ENCODE measurements at regions not wholly inside any gene's neighbourhood (a gene's known extent, or its start where the extent isn't known, plus 50 kb on each side); places are given as distances from the start of the nearest gene placed in this dataset.

DNA sequence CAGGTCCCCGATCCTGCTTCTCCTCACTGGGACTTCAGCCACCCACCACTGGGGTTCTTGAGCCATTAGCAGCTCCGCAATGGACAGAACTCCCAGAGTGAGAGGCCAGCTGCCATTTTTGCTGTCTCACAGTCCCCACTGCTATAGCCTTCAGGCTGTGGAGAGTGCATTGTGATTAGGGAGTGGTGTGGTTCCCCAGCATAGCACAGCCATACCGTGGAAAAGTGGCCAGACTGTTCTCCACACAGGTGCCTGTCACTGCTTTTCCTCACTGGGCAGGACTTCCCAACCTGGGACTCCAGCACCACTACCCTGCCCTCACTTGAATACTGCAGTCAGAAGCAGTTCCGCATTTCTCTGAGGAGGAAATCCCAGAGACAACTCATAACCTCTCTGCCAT is 270.3 kb upstream of the DCBLD2 start:
- no peak for TF ChIP-seq CTCF (IDR thresholded peaks at IDR 0.05; ENCODE audit: low read depth, low read length)
- no peaks in the 10 kb centered on the region for H3K9me3 ChIP-seq (ENCODE audit: control insufficient read depth, insufficient read depth, low read length)
- H3K4me3 ChIP-seq (ENCODE audit: low read depth, low read length), result no peak overlapping the region
- ChIA-PET CTCF (interaction anchor here (1.0 kb wide), 2 partner anchors 149 to 516 kb away, joined by 3 read pairs; no protein-coding TSS in a partner anchor), POLR2A (no interaction called here)
- H3K27ac ChIP-seq (ENCODE audit: low read depth, low read length), result no peak overlapping the region
- DNase-seq (ENCODE audit: low read depth, low spot score), result no peak
- H3K27me3 ChIP-seq (ENCODE audit: control insufficient read depth, insufficient read depth, low read length), result no peaks in the 10 kb centered on the region

DNA sequence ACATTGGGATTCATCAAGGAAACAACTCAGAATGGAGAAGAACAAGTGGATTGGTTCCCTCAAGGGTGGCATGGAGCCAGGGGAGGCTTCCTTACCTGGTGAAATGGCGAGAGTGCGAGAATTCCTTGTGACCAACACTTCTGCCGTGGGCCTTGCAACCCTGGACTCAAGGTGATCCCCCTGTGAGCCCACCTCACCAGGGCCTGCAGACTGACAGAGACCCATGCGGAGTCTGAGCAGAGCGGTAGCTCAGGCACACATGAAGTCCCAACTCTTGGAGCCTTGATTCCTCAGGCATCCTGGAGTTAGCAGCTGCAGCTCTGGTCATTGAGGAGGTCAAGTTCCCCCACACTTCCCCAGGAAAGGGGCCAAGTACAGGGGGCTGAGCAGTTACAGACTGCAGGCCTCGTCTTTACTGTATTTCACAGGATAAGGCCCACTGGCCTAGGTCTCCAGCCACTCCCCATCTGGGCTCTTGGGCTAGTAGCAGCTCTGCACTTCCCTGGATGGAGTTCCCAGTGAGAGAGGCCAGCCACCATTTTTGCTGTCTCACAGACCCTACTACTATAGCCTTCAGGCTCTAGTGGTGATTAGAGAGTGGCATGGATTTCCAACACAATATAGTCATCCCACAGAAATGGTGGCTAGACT is 269.5 kb upstream of the DCBLD2 start:
- Histone ChIP-seq H3K4me3 (ENCODE audit: low read depth, low read length) (no peak overlapping the region), H3K9me3 (ENCODE audit: control insufficient read depth, insufficient read depth, low read length) (no peaks in the 10 kb centered on the region), H3K27ac (ENCODE audit: low read depth, low read length) (no peak overlapping the region), H3K27me3 (ENCODE audit: control insufficient read depth, insufficient read depth, low read length) (no peaks in the 10 kb centered on the region)
- no peak for DNase-seq (ENCODE audit: low read depth, low spot score)
- TF ChIP-seq CTCF (IDR thresholded peaks at IDR 0.05; ENCODE audit: low read depth, low read length), result no peak
- ChIA-PET POLR2A (no interaction called here), CTCF (interaction anchor here (1.0 to 1.6 kb wide), 2 partner anchors 147 to 148 kb away, joined by 3 to 4 read pairs; no protein-coding TSS in a partner anchor)

DNA sequence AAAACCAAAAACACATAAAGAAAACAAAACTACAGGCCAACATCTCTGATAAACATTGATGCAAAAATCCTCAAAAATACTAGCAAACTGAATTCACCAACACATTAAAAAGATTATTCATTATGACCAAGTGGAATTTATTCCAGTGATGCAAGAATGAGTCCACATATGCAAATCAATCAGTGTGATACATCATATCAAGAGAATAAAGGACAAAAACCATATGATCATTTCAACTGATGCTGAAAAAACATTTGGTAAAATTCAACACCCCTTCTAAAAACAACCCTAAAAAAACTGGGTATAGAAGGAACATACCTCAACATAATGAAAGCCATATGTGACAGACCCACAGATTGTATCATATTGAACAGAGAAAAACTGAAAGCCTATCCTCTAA is 265.6 kb upstream of the DCBLD2 start:
- TF ChIP-seq CTCF (IDR thresholded peaks at IDR 0.05; ENCODE audit: low read depth, low read length), result no peak
- H3K4me3 ChIP-seq (ENCODE audit: low read depth, low read length), result no peak overlapping the region
- no peak for DNase-seq (ENCODE audit: low read depth, low spot score)
- H3K27ac ChIP-seq (ENCODE audit: low read depth, low read length), result no peak overlapping the region
- no peaks in the 10 kb centered on the region for H3K27me3 ChIP-seq (ENCODE audit: control insufficient read depth, insufficient read depth, low read length)
- no peaks in the 10 kb centered on the region for H3K9me3 ChIP-seq (ENCODE audit: control insufficient read depth, insufficient read depth, low read length)
- ChIA-PET CTCF (no interaction called here), POLR2A (no interaction called here)

DNA sequence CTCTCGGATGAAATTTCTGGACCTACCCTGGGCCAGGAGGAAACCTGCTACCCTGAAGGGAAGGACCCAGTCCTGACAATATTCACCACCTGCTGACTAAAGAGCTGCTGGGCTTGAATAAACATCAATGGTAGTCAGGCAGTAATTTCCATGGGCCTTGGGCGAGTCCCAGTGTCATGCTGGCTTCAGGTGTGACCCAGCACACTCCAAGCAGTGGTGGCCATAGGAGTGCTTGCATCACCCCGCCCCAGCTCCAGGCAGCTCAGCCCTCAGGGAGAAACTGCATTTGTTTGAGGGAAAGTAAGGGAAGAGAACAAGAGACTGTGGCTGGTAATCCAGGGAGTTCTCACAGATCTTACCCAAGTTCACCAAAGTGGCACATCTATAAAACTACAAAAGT is 261.8 kb upstream of the DCBLD2 start:
- DNase-seq (ENCODE audit: low read depth, low spot score), result no peak
- CTCF ChIA-PET, result interaction anchor here (4.5 kb wide), 1 partner anchor 11 kb away, joined by 42 read pairs; no protein-coding TSS in a partner anchor
- H3K9me3 ChIP-seq (ENCODE audit: control insufficient read depth, insufficient read depth, low read length), result peaks cover 7% of the 10 kb centered on the region
- no peak overlapping the region for H3K27ac ChIP-seq (ENCODE audit: low read depth, low read length)
- POLR2A ChIA-PET, result no interaction called here
- no peak overlapping the region for H3K4me3 ChIP-seq (ENCODE audit: low read depth, low read length)
- TF ChIP-seq CTCF (IDR thresholded peaks at IDR 0.05; ENCODE audit: low read depth, low read length), result no peak
- H3K27me3 ChIP-seq (ENCODE audit: control insufficient read depth, insufficient read depth, low read length), result no peaks in the 10 kb centered on the region

DNA sequence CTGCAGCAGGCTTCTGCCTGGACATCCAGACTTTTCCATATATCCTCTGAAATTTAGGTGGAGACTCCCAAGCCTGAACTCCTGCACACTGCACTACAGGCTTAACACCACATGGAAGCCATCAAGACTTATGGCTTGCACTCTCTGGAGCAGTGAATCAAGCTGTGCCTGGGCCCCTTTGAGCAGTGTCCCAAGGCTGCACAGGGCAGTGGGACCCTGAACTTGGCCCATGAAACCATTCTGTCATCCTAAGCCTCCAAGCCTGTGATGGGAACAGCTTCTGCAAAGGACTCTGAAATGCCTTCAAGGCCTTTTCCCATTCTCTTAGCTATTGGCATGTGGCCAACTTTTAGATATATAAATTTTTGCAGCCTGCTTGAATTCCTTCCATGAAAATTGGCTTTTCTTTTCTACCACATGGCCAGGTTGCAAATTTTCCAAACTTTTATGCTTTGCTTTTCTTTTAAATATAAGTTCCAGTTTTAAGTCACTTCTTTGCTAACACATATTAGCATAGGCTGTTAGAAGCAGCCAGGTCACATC is 257.8 kb upstream of the DCBLD2 start:
- CTCF ChIA-PET, result interaction anchor here (1.6 kb wide), 1 partner anchor 14 kb away, joined by 10 read pairs; no protein-coding TSS in a partner anchor
- no peak for TF ChIP-seq CTCF (IDR thresholded peaks at IDR 0.05; ENCODE audit: low read depth, low read length)
- no peak overlapping the region for H3K4me3 ChIP-seq (ENCODE audit: low read depth, low read length)
- no peak overlapping the region for H3K27ac ChIP-seq (ENCODE audit: low read depth, low read length)
- no peaks in the 10 kb centered on the region for H3K27me3 ChIP-seq (ENCODE audit: control insufficient read depth, insufficient read depth, low read length)
- H3K9me3 ChIP-seq (ENCODE audit: control insufficient read depth, insufficient read depth, low read length), result peaks cover 7% of the 10 kb centered on the region
- POLR2A ChIA-PET, result no interaction called here
- DNase-seq (ENCODE audit: low read depth, low spot score), result no peak

All from AG04450 (cell line).